H1 (cell line): ENCODE measurements at regions not wholly inside any gene's neighbourhood (a gene's known extent, or its start where the extent isn't known, plus 50 kb on each side); places are given as distances from the start of the nearest gene placed in this dataset.

Source experiments
- CTCF ChIA-PET: fragments of 300-600 bp; sonication (Branson Sonifier 250); formaldehyde crosslinking; loops from one replicate; lab custom pipeline; 2021; ENCODE audit not compliant: partially characterized antibody; lab: Charles Lee
- POLR2A ChIA-PET: fragments of 300-600 bp; sonication (Branson Sonifier 250); formaldehyde crosslinking; loops from one replicate; lab custom pipeline; 2021; ENCODE audit warnings: inconsistent platforms; ENCODE audit not compliant: partially characterized antibody; lab: Charles Lee
- DNase-seq, 2 experiments: peaks; one replicate each; pipeline versions ENCODE4 v3.0.0 to v3.0.0-alpha.2; 2010 to 2022; ENCODE audit warnings: low spot score in 2 of 2, low read depth in 1 of 2, mixed read lengths in 1 of 2
- FAIRE-seq: peaks from 2 replicates; lab custom pipeline; 2011; peaks lifted over from hg19 to GRCh38; lab: Jason Lieb, UNC
- H2AFZ ChIP-seq: 2 replicates; pipeline ENCODE4 v1.8.1; 2012; ENCODE audit warnings: low read length, inconsistent platforms
- H2AK5ac ChIP-seq: 2 replicates; pipeline ENCODE4 v1.6.1; 2013; ENCODE audit warnings: low read depth, low read length
- H2BK120ac ChIP-seq: replicated peaks from 2 replicates; pipeline ENCODE3; 2013; ENCODE audit warnings: low read depth, low read length, inconsistent platforms
- H2BK12ac ChIP-seq: 2 replicates; pipeline ENCODE4 v1.6.1; 2013; ENCODE audit warnings: low read depth, low read length
- H2BK15ac ChIP-seq: 2 replicates; pipeline ENCODE4 v1.6.1; 2013; ENCODE audit warnings: low read length
- H2BK20ac ChIP-seq: 2 replicates; pipeline ENCODE4 v1.6.1; 2013; ENCODE audit warnings: low read length
- H2BK5ac ChIP-seq: 2 replicates; pipeline ENCODE4 v1.6.1; 2013; ENCODE audit warnings: low read depth, low read length
- H3K14ac ChIP-seq: 2 replicates; pipeline ENCODE4 v1.6.1; 2013; ENCODE audit warnings: inconsistent platforms; ENCODE audit not compliant: insufficient read length
- H3K18ac ChIP-seq: 2 replicates; pipeline ENCODE4 v1.6.1; 2013; ENCODE audit warnings: low read length; ENCODE audit errors: extremely low read depth
- H3K23ac ChIP-seq: 2 replicates; pipeline ENCODE4 v1.6.1; 2013; ENCODE audit warnings: inconsistent platforms; ENCODE audit not compliant: insufficient read length
- H3K23me2 ChIP-seq: 2 replicates; pipeline ENCODE4 v1.6.1; 2013; ENCODE audit warnings: low read depth, low read length
- H3K27ac ChIP-seq: 2 replicates; pipeline ENCODE4 v1.6.1; 2011; ENCODE audit warnings: low read depth, low read length, inconsistent platforms
- H3K27me3 ChIP-seq, 4 experiments: replicated peaks in 1 of 4; 1 replicate in 1 of 4; 2 replicates in 3 of 4; pipeline versions ENCODE4 v1.6.1 to v1.8.1; 2011 to 2013; ENCODE audit warnings: low read length in 3 of 4, mild to moderate bottlenecking in 3 of 4, inconsistent platforms in 2 of 4, mixed read lengths in 2 of 4, moderate library complexity in 1 of 4; ENCODE audit not compliant: control insufficient read depth in 3 of 4, insufficient read depth in 3 of 4; ENCODE audit errors: extremely low read depth in 1 of 4
- H3K36me3 ChIP-seq, 4 experiments: 2 replicates each; pipeline versions ENCODE4 v1.6.1 to v1.8.1; 2011 to 2013; ENCODE audit warnings: mild to moderate bottlenecking in 4 of 4, low read length in 3 of 4, moderate library complexity in 2 of 4, control low read depth in 1 of 4, inconsistent platforms in 1 of 4; ENCODE audit not compliant: insufficient read depth in 4 of 4, control insufficient read depth in 2 of 4
- H3K4ac ChIP-seq: replicated peaks from 2 replicates; pipeline ENCODE3; 2013; ENCODE audit warnings: low read length, low read depth, mixed read lengths, inconsistent platforms; ENCODE audit not compliant: insufficient read length
- H3K4me1 ChIP-seq, 4 experiments: replicated peaks in 1 of 4; 1 replicate in 1 of 4; 2 replicates in 3 of 4; pipeline versions ENCODE4 v1.6.1 to v1.8.1; 2011 to 2013; ENCODE audit warnings: low read length in 3 of 4, inconsistent platforms in 2 of 4, mixed read lengths in 1 of 4; ENCODE audit not compliant: insufficient read depth in 4 of 4, control insufficient read depth in 3 of 4
- H3K4me2 ChIP-seq, 2 experiments: 2 replicates each; pipeline versions ENCODE4 v1.6.1 to v1.8.1; 2011 to 2013; ENCODE audit warnings: low read depth in 2 of 2, low read length in 2 of 2, control low read depth in 1 of 2, inconsistent platforms in 1 of 2, mild to moderate bottlenecking in 1 of 2; ENCODE audit not compliant: insufficient read depth in 1 of 2
- H3K4me3 ChIP-seq, 4 experiments: fragments of 200-600, 300-600 bp in 1 of 4; sonication (generic), shearing (Covaris generic), sonication (Bioruptor Twin) in 1 of 4; 2 replicates each; pipeline versions ENCODE4 v1.5.1 to v1.8.1; 2011 to 2016; ENCODE audit warnings: low read length in 4 of 4, low read depth in 3 of 4, control low read depth in 2 of 4, inconsistent platforms in 2 of 4, mild to moderate bottlenecking in 2 of 4, mixed read lengths in 1 of 4, moderate library complexity in 1 of 4; ENCODE audit not compliant: insufficient read depth in 2 of 4; ENCODE audit errors: extremely low read depth in 1 of 4
- H3K56ac ChIP-seq: replicated peaks from 2 replicates; pipeline ENCODE3; 2013; ENCODE audit warnings: low read depth, mild to moderate bottlenecking, mixed read lengths, low read length, inconsistent platforms; ENCODE audit not compliant: insufficient read length
- H3K79me1 ChIP-seq: 2 replicates; pipeline ENCODE4 v1.6.1; 2013; ENCODE audit warnings: low read depth, low read length, control low read depth
- H3K79me2 ChIP-seq, 2 experiments: 2 replicates each; pipeline versions ENCODE4 v1.6.1 to v1.8.1; 2012 to 2013; ENCODE audit warnings: low read length in 2 of 2, mild to moderate bottlenecking in 2 of 2, inconsistent platforms in 1 of 2; ENCODE audit not compliant: insufficient read depth in 2 of 2, control insufficient read depth in 1 of 2
- H3K9ac ChIP-seq, 4 experiments: replicated peaks in 1 of 4; 1 replicate in 1 of 4; 2 replicates in 3 of 4; pipeline versions ENCODE4 v1.6.1 to v1.8.1; 2011 to 2013; ENCODE audit warnings: low read depth in 3 of 4, low read length in 3 of 4, control low read depth in 2 of 4, mild to moderate bottlenecking in 2 of 4, moderate library complexity in 2 of 4, inconsistent platforms in 1 of 4; ENCODE audit errors: extremely low read depth in 1 of 4
- H3K9me3 ChIP-seq, 2 experiments: 2 replicates each; pipeline versions ENCODE4 v1.6.1 to v1.8.1; 2012 to 2013; ENCODE audit warnings: mild to moderate bottlenecking in 2 of 2, moderate library complexity in 2 of 2, control low read depth in 1 of 2, inconsistent platforms in 1 of 2, low read depth in 1 of 2, low read length in 1 of 2, mixed read lengths in 1 of 2; ENCODE audit not compliant: insufficient read depth in 2 of 2
- H4K20me1 ChIP-seq, 2 experiments: replicated peaks in 1 of 2; 2 replicates each; pipeline versions ENCODE3 to v1.8.1; 2011 to 2013; ENCODE audit warnings: inconsistent platforms in 2 of 2, low read length in 2 of 2, mild to moderate bottlenecking in 1 of 2; ENCODE audit not compliant: insufficient read depth in 2 of 2, control insufficient read depth in 1 of 2
- H4K5ac ChIP-seq: 2 replicates; pipeline ENCODE4 v1.6.1; 2013; ENCODE audit warnings: low read length, low read depth, mixed read lengths, inconsistent platforms; ENCODE audit not compliant: insufficient read length
- H4K8ac ChIP-seq: 2 replicates; pipeline ENCODE4 v1.8.0; 2013; ENCODE audit warnings: mild to moderate bottlenecking, moderate library complexity, low read length, inconsistent platforms; ENCODE audit not compliant: insufficient read depth; ENCODE audit errors: extremely low read depth
- H4K91ac ChIP-seq: replicated peaks from 2 replicates; pipeline ENCODE3; 2013; ENCODE audit warnings: low read length, mixed read lengths, inconsistent platforms; ENCODE audit not compliant: insufficient read length
- CEBPB ChIP-seq: IDR thresholded peaks from 2 replicates; pipeline ENCODE4 v1.6.1; 2012; ENCODE audit warnings: low read depth, low read length
- CREB1 ChIP-seq: IDR thresholded peaks from 2 replicates; pipeline ENCODE4 v1.6.1; 2012; ENCODE audit warnings: inconsistent platforms
- CTBP2 ChIP-seq: IDR thresholded peaks from 2 replicates; pipeline ENCODE4 v1.7.0; 2011; ENCODE audit warnings: borderline replicate concordance, mild to moderate bottlenecking, moderate library complexity, mixed read lengths, low read length; ENCODE audit not compliant: insufficient read depth, insufficient read length
- EZH2 ChIP-seq: fragments of 200-600 bp; sonication (generic); IDR thresholded peaks from 2 replicates; pipeline ENCODE4 v1.7.1; 2012; ENCODE audit warnings: low read depth, mild to moderate bottlenecking, moderate library complexity, low read length, inconsistent platforms; ENCODE audit not compliant: severe bottlenecking
- NRF1 ChIP-seq: IDR thresholded peaks from 2 replicates; pipeline ENCODE4 v1.6.1; 2011; ENCODE audit warnings: mild to moderate bottlenecking, low read depth, low read length, improper control_type of control experiment
- POU5F1 ChIP-seq: IDR thresholded peaks from 2 replicates; pipeline ENCODE4 v1.6.1; 2011; ENCODE audit warnings: low read depth, mild to moderate bottlenecking, low read length, moderate library complexity
- RAD21 ChIP-seq, 2 experiments: IDR thresholded peaks in 1 of 2; conservative IDR thresholded peaks in 1 of 2; 2 replicates each; pipeline ENCODE4 v1.6.1; 2011; ENCODE audit warnings: low read depth in 2 of 2, low read length in 2 of 2, improper control_type of control experiment in 1 of 2, inconsistent platforms in 1 of 2, mild to moderate bottlenecking in 1 of 2, moderate library complexity in 1 of 2
- RXRA ChIP-seq: IDR thresholded peaks from 2 replicates; pipeline ENCODE4 v1.6.1; 2011; ENCODE audit warnings: low read depth, mild to moderate bottlenecking, low read length, moderate library complexity; ENCODE audit not compliant: insufficient read depth
- SIX5 ChIP-seq: IDR thresholded peaks from 2 replicates; pipeline ENCODE4 v1.6.1; 2011; ENCODE audit warnings: mild to moderate bottlenecking, low read depth, low read length
- TAF1 ChIP-seq: IDR thresholded peaks from 2 replicates; pipeline ENCODE4 v1.6.1; 2011; ENCODE audit warnings: mild to moderate bottlenecking, low read depth, low read length
- TAF7 ChIP-seq: optimal IDR thresholded peaks from 2 replicates; pipeline ENCODE3; 2011; ENCODE audit warnings: low read depth, mild to moderate bottlenecking, inconsistent platforms, low read length, moderate library complexity, borderline replicate concordance
- WGBS, 2 experiments: shearing (Covaris generic) in 1 of 2; methylation state at CpG; one replicate each; pipeline versions ENCODE4 v1.1.6 to v1.1.7; 2013 to 2015; ENCODE audit warnings: low lambda C conversion rate in 2 of 2, mixed read lengths in 2 of 2, inconsistent platforms in 1 of 2, low coverage in 1 of 2, missing lambda C conversion rate in 1 of 2; ENCODE audit not compliant: insufficient replicate concordance in 2 of 2, insufficient coverage in 1 of 2, insufficient read length in 1 of 2; ENCODE audit errors: extremely low coverage in 1 of 2, missing lambda C conversion rate in 1 of 2; 5-methylcytosine and 5-hydroxymethylcytosine counted together
- TF ChIP-seq, protein P1 (sequence below): IDR thresholded peaks from 2 replicates; pipeline ENCODE4 v1.6.1; 2011; ENCODE audit warnings: low read depth, mild to moderate bottlenecking, low read length; ENCODE audit not compliant: insufficient read depth
- TF ChIP-seq, protein P2 (sequence below): IDR thresholded peaks from 2 replicates; pipeline ENCODE4 v1.6.1; 2012; ENCODE audit warnings: inconsistent platforms

DNA sequence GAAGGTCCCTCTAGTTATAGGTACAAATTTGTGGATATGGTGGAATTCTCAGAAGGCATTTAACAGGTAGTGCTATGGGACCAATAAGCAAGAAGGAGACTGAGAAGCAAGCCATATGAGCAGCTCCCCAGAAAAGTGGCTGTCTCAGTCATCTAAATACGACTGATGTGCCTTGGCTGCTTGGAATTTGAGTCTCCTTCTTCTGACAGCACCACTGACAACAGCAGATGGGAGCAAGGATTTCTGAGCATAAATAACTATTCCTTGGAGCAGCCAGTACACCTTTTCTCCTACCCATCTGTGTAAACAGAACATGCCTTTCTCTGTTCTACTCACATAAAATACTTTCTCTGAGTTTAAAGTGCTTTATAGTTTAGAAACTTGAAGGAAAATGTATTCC is 196.2 kb downstream of the GABRG1 start:
- Histone ChIP-seq H3K36me3 (no peaks in the 10 kb centered on the region), H2BK120ac (no peak overlapping the region), H3K9ac (no peak overlapping the region), H2AFZ (0 out of 2 replicates have a peak overlapping the region, but pooled peaks have one; percentile 18), H2AK5ac (no peak overlapping the region), H3K56ac (no peak overlapping the region), H3K4me3 (no peak overlapping the region), H3K27me3 (peaks cover 0 to 3% (median 0%) of the 10 kb centered on the region in 4 experiments; a peak in 2 of 7 replicates), H3K14ac (no peak overlapping the region), H3K23ac (no peak overlapping the region), H3K79me1 (no peaks in the 10 kb centered on the region), H2BK20ac (no peak overlapping the region), H3K79me2 (no peaks in the 10 kb centered on the region), H4K91ac (no peak overlapping the region), H4K8ac (no peak overlapping the region), H3K4me2 (no peak overlapping the region), H3K9me3 (no peaks in the 10 kb centered on the region), H2BK5ac (no peak overlapping the region), H3K18ac (no peak overlapping the region), H4K20me1 (no peaks in the 10 kb centered on the region), H2BK12ac (no peak overlapping the region), H3K27ac (no peak overlapping the region), H2BK15ac (no peak overlapping the region), H3K4ac (no peak overlapping the region), H3K4me1 (0 out of 7 replicates have a peak, but pooled peaks cover 0 to 2% (median 0%) of the 10 kb centered on the region in 4 experiments), H3K23me2 (no peaks in the 10 kb centered on the region; the same call in 1 of the 2 replicates), H4K5ac (no peak overlapping the region)
- no peak for FAIRE-seq
- ChIA-PET POLR2A (no interaction called here), CTCF (interaction anchor here (1.8 kb wide), 1 partner anchor 16 kb away, joined by 4 read pairs; no protein-coding TSS in a partner anchor)
- no peak for DNase-seq
- 80% methylated on average over 1 of the region's 1 CpG; no CpG with 5 or more reads in 1 of the 2 experiments for WGBS, 2 experiments
- TF ChIP-seq SIX5 (no peak), RXRA (no peak), CREB1 (no peak), POU5F1 (no peak), NRF1 (no peak), CTBP2 (no peak), TAF1 (no peak), CEBPB (no peak), TAF7 (no peak), EZH2 (no peak), RAD21 (IDR thresholded peaks at IDR 0.05 in 1 of 2, conservative IDR thresholded peaks at IDR 0.05 in 1 of 2; ENCODE audit: low read depth in 2 of 2, low read length in 2 of 2) (no peak)
- TF ChIP-seq, protein P1, sequence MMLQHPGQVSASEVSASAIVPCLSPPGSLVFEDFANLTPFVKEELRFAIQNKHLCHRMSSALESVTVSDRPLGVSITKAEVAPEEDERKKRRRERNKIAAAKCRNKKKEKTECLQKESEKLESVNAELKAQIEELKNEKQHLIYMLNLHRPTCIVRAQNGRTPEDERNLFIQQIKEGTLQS = no peak
- TF ChIP-seq, protein P2, sequence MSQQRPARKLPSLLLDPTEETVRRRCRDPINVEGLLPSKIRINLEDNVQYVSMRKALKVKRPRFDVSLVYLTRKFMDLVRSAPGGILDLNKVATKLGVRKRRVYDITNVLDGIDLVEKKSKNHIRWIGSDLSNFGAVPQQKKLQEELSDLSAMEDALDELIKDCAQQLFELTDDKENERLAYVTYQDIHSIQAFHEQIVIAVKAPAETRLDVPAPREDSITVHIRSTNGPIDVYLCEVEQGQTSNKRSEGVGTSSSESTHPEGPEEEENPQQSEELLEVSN = no peak
